ENCODE measurements at regions not wholly inside any gene's neighbourhood (a gene's known extent, or its start where the extent isn't known, plus 50 kb on each side); places are given as distances from the start of the nearest gene placed in this dataset.
"Not testable (repeated sequence)": the region's sequence is repeated elsewhere in the genome, so short reads cannot be mapped to it uniquely, and the experiment has no call there.

- DNase-seq = no peak
These were observed 550.5 kb upstream of the COBL start for GRCh38 chr7:51867117-51867516.

GRCh38 chr7:51860305-51860704 is 543.7 kb upstream of the COBL start:
- no peak for DNase-seq

GRCh38 chr7:51850126-51850525 is 533.5 kb upstream of the COBL start:
- DNase-seq = no peak

GRCh38 chr7:51847461-51848134 is 531.0 kb upstream of the COBL start:
- DNase-seq = no peak

GRCh38 chr7:51839130-51839529 is 522.5 kb upstream of the COBL start:
- DNase-seq = not testable (repeated sequence)

GRCh38 chr7:51827631-51828030 is 511.0 kb upstream of the COBL start:
- no peak for DNase-seq

GRCh38 chr7:51824050-51824449 is 507.4 kb upstream of the COBL start:
- no peak for DNase-seq

GRCh38 chr7:51823437-51823836 is 506.8 kb upstream of the COBL start:
- no peak for DNase-seq

- DNase-seq = no peak
These were observed 501.2 kb upstream of the COBL start for GRCh38 chr7:51817694-51818225.

GRCh38 chr7:51805783-51806431 is 489.3 kb upstream of the COBL start:
- DNase-seq = not testable (repeated sequence)

- DNase-seq = no peak
These were observed 486.1 kb upstream of the COBL start for GRCh38 chr7:51802718-51803117.

- no peak for DNase-seq
These were observed 480.8 kb upstream of the COBL start for GRCh38 chr7:51797371-51797770.

- DNase-seq = no peak
These were observed 476.2 kb upstream of the COBL start for GRCh38 chr7:51792796-51793195.

GRCh38 chr7:51789489-51789888 is 472.9 kb upstream of the COBL start:
- no peak for DNase-seq

- no peak for DNase-seq
These were observed 469.7 kb upstream of the COBL start for GRCh38 chr7:51786284-51786683.

GRCh38 chr7:51785876-51786275 is 469.3 kb upstream of the COBL start:
- no peak for DNase-seq

GRCh38 chr7:51785171-51785570 is 468.6 kb upstream of the COBL start:
- DNase-seq = no peak

GRCh38 chr7:51783241-51783640 is 466.6 kb upstream of the COBL start:
- DNase-seq = no peak

- DNase-seq = no peak
These were observed 461.5 kb upstream of the COBL start for GRCh38 chr7:51778121-51778520.

- no peak for DNase-seq
These were observed 457.6 kb upstream of the COBL start for GRCh38 chr7:51774178-51774577.

GRCh38 chr7:51772190-51772589 is 455.6 kb upstream of the COBL start:
- no peak for DNase-seq

- no peak for DNase-seq
These were observed 448.4 kb upstream of the COBL start for GRCh38 chr7:51764976-51765375.

GRCh38 chr7:51759985-51760384 is 443.4 kb upstream of the COBL start:
- no peak for DNase-seq

GRCh38 chr7:51757960-51758359 is 441.4 kb upstream of the COBL start:
- DNase-seq = no peak

GRCh38 chr7:51732951-51733350 is 416.3 kb upstream of the COBL start:
- no peak for DNase-seq
